Fibroblast of villous mesenchyme (primary cell): ENCODE measurements at regions not wholly inside any gene's neighbourhood (a gene's known extent, or its start where the extent isn't known, plus 50 kb on each side); places are given as distances from the start of the nearest gene placed in this dataset.
"Not testable (repeated sequence)": the region's sequence is repeated elsewhere in the genome, so short reads cannot be mapped to it uniquely, and the experiment has no call there.

Source experiments
- DNase-seq: peaks from one replicate; pipeline ENCODE4 v3.0.0-alpha.2; 2010; ENCODE audit warnings: low read depth
- H3K4me3 ChIP-seq: 2 replicates; pipeline ENCODE4 v1.5.1; 2011; ENCODE audit warnings: low read depth, mild to moderate bottlenecking, low read length
- TF ChIP-seq, protein P1 (sequence below): IDR thresholded peaks from 2 replicates; pipeline ENCODE4 v1.5.1; 2012; ENCODE audit warnings: low read depth, mild to moderate bottlenecking, low read length; ENCODE audit not compliant: insufficient read depth

DNA sequence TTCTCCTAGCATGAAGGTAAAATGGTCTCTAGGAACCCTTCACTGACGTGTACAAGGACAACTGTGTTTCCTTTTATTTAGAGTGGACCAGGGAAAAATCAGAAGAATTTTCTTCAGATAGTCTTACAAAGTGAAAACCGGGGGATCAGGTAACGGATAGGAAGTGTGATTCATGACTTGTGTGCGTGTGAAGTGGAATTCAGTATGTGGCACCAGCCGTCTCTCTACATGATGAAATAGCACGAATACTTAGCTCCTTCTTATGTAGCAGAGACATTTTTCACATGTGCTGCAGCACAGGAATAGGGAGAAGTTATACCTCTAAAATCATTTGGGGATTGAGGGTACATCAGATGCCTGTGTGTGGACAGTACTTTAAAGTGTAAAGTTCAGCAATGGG lies 159.2 kb downstream of the MEX3B start:
- no peak for DNase-seq
- TF ChIP-seq, protein P1, sequence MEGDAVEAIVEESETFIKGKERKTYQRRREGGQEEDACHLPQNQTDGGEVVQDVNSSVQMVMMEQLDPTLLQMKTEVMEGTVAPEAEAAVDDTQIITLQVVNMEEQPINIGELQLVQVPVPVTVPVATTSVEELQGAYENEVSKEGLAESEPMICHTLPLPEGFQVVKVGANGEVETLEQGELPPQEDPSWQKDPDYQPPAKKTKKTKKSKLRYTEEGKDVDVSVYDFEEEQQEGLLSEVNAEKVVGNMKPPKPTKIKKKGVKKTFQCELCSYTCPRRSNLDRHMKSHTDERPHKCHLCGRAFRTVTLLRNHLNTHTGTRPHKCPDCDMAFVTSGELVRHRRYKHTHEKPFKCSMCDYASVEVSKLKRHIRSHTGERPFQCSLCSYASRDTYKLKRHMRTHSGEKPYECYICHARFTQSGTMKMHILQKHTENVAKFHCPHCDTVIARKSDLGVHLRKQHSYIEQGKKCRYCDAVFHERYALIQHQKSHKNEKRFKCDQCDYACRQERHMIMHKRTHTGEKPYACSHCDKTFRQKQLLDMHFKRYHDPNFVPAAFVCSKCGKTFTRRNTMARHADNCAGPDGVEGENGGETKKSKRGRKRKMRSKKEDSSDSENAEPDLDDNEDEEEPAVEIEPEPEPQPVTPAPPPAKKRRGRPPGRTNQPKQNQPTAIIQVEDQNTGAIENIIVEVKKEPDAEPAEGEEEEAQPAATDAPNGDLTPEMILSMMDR: no peak
- H3K4me3 ChIP-seq: no peak overlapping the region

DNA sequence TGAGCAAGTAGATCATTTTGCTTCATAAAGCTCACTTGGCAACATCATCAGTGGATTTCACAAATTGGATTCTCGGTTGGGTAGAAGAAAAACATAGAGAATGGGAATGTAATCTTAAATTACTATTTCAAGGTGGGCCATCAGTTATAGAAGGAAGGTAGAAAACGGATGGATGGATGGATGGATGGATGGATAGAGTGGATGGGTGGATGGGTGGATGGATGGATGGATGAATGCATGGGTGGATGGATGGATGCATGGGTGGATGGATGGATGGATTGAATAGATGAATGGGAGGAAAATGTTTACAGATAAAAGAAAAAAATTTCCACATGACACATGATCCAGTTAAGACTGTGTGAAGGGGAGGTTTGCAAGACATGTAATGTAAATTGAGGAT lies 159.7 kb downstream of the MEX3B start:
- no peak overlapping the region for H3K4me3 ChIP-seq

DNA sequence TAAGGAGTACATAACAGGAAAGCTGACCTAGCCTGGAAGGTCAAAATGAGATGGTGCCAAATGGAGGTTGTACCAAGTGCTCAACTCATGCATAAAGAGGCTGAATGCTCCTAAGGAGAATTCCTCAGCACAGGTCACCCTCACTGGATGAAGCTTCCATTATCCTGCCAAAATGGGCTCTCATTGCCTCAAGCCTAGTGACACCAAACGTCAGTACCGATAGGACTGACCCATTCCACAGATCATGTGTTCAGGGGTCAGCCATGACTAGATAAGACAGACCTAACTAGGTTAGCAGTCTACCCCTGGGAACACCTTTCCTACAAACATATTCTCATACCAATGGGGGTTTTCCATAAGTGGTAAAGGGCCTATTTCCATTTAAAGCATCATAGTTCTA lies 160.7 kb downstream of the MEX3B start:
- H3K4me3 ChIP-seq: no peak overlapping the region

More for the DNA sequence above, 159.7 kb downstream of the MEX3B start:
- TF ChIP-seq, protein P1: no peak
- DNase-seq: no peak

DNA sequence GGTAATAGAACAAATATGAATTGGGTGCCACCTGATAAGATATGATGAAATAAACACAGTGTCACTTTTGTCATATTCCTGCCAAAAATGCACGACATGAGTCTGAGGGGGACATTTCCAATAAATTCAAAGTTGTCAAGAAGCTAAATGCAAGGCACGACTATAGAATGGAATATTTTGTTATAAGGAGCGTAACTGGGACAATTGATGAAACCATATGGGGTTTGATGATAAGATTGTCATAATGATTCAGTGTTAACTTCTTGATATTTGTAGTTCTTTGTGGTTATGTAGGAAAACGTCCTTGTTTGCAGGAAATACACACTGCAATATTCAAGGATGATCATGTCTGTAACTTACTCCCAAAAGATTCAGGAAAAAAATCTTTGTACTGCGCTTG lies 163.3 kb downstream of the MEX3B start:
- H3K4me3 ChIP-seq: no peak overlapping the region
- TF ChIP-seq, protein P1: no peak
- DNase-seq: no peak

More for the DNA sequence above, 160.7 kb downstream of the MEX3B start:
- DNase-seq: no peak
- TF ChIP-seq, protein P1: no peak

DNA sequence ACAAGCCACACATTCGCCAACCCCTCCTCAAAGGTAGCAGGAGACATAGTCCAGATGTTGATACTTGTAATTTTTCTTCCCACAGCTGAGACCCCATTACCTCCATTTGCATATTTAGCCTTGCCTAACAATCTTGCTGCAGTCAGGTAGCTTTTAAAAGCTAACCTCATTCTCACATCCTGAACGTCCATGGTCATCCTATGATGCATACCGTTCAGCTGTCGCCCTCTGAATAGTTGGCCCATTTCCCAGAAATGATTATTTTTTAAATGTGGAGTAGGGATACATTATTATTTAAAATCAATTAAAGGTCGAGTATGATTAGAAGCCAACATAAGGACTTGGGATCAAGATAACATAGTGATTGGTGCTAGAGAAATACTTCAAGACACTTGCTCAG lies 165.0 kb downstream of the MEX3B start:
- TF ChIP-seq, protein P1: no peak

DNA sequence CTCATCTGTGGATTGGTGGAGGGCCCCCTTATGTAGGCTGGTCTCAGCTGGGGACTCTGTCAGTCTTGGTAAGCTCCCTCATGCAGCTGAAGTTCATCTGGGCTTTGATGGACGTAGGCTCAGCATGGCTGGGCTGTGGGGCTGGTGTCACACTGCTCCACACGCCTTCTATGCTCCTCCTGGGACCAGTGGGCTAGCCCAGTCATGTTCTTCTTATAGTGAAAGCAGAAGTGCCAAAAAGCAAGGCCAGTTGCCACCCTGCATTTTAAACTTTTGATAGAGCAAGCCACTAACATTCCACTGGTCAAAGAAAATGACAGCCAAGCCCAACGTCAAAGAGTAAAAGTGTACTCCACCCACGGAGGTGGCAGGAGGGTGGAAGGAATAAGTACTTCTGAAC lies 165.5 kb downstream of the MEX3B start:
- TF ChIP-seq, protein P1: no peak
- no peak overlapping the region for H3K4me3 ChIP-seq
- no peak for DNase-seq

More for the DNA sequence above, 165.0 kb downstream of the MEX3B start:
- no peak for DNase-seq
- no peak overlapping the region for H3K4me3 ChIP-seq

DNA sequence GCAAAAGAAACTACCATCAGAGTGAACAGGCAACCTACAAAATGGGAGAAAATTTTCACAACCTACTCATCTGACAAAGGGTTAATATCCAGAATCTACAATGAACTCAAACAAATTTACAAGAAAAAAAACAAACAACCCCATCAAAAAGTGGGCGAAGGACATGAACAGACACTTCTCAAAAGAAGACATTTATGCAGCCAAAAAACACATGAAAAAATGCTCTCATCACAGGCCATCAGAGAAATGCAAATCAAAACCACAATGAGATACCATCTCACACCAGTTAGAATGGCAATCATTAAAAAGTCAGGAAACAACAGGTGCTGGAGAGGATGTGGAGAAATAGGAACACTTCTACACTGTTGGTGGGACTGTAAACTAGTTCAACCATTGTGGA lies 170.1 kb downstream of the MEX3B start:
- not testable (repeated sequence) for H3K4me3 ChIP-seq, DNase-seq

DNA sequence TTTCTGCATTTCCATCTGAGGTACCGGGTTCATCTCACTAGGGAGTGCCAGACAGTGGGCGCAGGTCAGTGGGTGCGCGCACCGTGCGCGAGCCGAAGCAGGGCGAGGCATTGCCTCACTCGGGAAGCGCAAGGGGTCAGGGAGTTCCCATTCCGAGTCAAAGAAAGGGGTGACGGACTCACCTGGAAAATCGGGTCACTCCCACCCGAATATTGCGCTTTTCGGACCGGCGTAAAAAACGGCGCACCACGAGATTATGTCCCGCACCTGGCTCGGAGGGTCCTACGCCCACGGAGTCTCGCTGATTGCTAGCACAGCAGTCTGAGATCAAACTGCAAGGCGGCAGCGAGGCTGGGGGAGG lies 175.1 kb downstream of the MEX3B start:
- H3K4me3 ChIP-seq: peak overlapping the region; percentile 50
- not testable (repeated sequence) for DNase-seq

DNA sequence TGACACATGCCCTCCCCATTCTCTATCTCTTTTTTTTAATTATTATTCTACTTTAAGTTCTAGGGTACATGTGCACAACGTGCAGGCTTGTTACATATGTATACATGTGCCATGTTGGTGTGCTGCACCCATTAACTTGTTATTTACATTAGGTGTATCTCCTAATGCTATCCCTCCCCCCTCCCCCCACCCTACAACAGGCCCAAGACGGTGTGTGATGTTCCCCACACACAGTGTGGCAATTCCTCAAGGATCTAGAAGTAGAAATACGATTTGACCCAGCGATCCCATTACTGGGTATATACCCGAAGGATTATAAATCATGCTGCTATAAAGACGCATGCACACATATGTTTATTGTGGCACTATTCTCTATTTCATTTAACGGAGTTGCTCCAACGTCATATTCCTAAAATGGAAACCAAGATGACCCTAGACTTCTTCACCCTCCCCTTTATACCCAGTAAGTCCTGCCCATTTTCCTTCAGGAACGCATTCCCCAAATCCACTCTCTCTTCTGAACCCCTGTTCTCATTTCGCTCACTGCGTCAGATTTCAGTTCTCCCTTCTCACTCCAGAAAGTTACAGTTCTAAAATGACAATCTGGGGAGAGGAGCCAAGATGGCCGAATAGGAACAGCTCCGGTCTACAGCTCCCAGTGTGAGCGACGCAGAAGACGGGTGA lies 175.6 kb downstream of the MEX3B start:
- not testable (repeated sequence) for DNase-seq
- peak overlapping the region; percentile 50 for H3K4me3 ChIP-seq
